GM06990 (cell line): ENCODE measurements at regions not wholly inside any gene's neighbourhood (a gene's known extent, or its start where the extent isn't known, plus 50 kb on each side); places are given as distances from the start of the nearest gene placed in this dataset.
A peak's percentile ranks its signal among the peaks of the same experiment; 100 is the strongest.

Experiments used
- DNase-seq: peaks from one replicate; pipeline ENCODE4 v3.0.0-alpha.2; 2011; ENCODE audit not compliant: insufficient read length; ENCODE audit errors: extremely low read depth
- H3K27me3 ChIP-seq: replicated peaks from 2 replicates; pipeline ENCODE4 v1.6.0; 2011; ENCODE audit warnings: low read length; ENCODE audit not compliant: control insufficient read depth, insufficient read depth
- H3K36me3 ChIP-seq: 2 replicates; pipeline ENCODE4 v1.5.1; 2011; ENCODE audit warnings: low read length; ENCODE audit not compliant: control insufficient read depth, insufficient read depth
- H3K4me3 ChIP-seq: replicated peaks from 2 replicates; pipeline ENCODE4 v1.5.1; 2011; ENCODE audit warnings: low read depth, mild to moderate bottlenecking, control low read depth, low read length
- TF ChIP-seq, protein P1 (sequence below): IDR thresholded peaks from 2 replicates; pipeline ENCODE4 v1.5.1; 2011; ENCODE audit warnings: low read length, control low read depth, mild to moderate bottlenecking, inconsistent platforms; ENCODE audit not compliant: insufficient read depth, poor library complexity, severe bottlenecking

DNA sequence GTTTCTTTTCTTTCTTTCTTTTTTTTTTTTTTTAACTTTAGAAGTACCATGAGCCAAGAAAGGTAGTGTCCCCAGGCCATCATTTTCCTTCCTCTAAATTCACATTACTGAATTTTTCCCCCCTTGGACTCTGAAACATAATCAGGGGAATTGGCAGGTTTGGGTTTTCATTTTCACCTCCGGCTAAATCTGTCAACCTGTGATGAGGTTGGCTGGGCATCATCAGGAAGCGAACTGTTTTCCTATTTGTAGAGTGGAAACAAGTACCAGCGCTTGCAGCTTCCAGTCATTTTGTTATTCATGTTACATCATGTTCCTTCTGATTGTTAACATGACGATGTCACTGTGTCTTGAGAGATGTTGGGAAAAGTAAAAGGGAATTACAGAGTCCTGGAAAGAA lies 641.9 kb upstream of the RBFOX1 start:
- no peak for DNase-seq
- TF ChIP-seq, protein P1, sequence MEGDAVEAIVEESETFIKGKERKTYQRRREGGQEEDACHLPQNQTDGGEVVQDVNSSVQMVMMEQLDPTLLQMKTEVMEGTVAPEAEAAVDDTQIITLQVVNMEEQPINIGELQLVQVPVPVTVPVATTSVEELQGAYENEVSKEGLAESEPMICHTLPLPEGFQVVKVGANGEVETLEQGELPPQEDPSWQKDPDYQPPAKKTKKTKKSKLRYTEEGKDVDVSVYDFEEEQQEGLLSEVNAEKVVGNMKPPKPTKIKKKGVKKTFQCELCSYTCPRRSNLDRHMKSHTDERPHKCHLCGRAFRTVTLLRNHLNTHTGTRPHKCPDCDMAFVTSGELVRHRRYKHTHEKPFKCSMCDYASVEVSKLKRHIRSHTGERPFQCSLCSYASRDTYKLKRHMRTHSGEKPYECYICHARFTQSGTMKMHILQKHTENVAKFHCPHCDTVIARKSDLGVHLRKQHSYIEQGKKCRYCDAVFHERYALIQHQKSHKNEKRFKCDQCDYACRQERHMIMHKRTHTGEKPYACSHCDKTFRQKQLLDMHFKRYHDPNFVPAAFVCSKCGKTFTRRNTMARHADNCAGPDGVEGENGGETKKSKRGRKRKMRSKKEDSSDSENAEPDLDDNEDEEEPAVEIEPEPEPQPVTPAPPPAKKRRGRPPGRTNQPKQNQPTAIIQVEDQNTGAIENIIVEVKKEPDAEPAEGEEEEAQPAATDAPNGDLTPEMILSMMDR, result no peak
- Histone ChIP-seq H3K27me3 (no peaks in the 10 kb centered on the region), H3K36me3 (no peaks in the 10 kb centered on the region), H3K4me3 (no peak overlapping the region)

DNA sequence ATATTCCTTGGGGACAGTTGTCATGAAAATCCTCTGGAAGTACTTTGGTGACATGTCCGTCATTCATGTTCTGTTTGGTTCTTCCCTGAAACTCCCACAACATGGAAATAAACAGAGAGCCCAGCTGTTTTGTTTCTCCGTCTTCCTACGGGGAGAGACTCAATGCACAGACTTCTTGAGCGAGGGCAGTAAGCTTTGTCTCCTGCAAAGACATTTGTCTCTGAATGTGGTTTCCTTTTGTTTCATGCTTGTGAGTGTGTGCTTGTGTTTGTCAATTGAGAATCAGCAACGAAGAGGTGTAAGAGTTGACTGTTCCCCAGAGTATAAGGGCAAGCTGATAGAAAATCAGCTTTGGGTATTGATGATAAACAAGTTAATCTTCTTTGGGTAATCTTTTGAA lies 643.0 kb upstream of the RBFOX1 start:
- TF ChIP-seq, protein P1, result no peak
- H3K27me3 ChIP-seq, result no peaks in the 10 kb centered on the region
- no peak for DNase-seq
- no peaks in the 10 kb centered on the region for H3K36me3 ChIP-seq
- no peak overlapping the region for H3K4me3 ChIP-seq

DNA sequence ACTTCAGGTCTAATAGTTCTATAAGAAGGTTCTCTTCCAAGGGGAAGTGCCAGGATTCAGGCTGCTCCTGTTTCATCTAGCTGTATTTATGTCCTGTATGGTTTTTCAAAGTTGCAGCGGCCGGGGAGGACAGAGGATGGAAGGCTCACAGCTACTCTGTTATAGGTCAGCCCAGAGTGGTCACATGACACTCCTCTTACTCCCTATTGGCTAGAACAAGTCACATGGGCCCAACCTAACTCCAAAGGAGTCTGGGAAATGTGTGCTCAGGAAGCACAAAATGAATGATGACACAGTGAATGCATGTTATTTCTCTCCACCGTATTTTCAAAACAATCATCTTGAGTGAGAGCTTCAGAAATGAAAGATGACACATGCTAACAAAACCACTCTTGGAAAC lies 645.1 kb upstream of the RBFOX1 start:
- no peaks in the 10 kb centered on the region for H3K36me3 ChIP-seq
- no peak for DNase-seq
- H3K4me3 ChIP-seq, result no peak overlapping the region
- H3K27me3 ChIP-seq, result no peaks in the 10 kb centered on the region
- TF ChIP-seq, protein P1, result no peak

DNA sequence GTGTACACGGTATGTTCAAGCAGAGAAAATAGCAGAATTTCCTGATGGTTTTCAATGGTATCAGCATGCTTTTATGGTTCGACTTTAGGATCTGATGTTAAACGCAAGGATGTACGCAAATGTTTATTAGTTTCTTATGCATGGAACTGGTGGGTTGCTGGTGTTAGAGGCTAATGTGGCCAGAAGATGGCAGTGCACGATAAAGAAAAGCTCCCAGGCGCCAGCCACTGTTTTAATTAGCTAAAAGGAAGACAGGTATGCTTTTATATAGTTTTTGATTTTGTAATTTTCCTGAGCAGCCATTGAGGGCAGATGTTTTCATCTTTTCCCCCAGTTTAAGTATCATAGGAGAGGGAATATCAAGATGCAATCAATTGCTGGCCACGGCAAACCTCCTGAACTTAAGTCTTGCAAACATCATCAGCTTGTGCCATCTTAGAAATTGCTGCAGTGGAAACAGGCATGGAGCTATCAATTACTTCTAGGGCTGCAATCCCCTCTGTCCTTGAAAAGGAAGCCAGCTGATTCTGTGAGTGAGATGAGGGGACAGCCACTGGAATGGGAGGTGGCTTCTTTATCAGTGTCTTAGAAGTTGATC lies 648.5 kb upstream of the RBFOX1 start:
- Histone ChIP-seq H3K36me3 (no peaks in the 10 kb centered on the region), H3K27me3 (no peaks in the 10 kb centered on the region), H3K4me3 (no peak overlapping the region)
- DNase-seq, result no peak
- TF ChIP-seq, protein P1, result peak; percentile 39

DNA sequence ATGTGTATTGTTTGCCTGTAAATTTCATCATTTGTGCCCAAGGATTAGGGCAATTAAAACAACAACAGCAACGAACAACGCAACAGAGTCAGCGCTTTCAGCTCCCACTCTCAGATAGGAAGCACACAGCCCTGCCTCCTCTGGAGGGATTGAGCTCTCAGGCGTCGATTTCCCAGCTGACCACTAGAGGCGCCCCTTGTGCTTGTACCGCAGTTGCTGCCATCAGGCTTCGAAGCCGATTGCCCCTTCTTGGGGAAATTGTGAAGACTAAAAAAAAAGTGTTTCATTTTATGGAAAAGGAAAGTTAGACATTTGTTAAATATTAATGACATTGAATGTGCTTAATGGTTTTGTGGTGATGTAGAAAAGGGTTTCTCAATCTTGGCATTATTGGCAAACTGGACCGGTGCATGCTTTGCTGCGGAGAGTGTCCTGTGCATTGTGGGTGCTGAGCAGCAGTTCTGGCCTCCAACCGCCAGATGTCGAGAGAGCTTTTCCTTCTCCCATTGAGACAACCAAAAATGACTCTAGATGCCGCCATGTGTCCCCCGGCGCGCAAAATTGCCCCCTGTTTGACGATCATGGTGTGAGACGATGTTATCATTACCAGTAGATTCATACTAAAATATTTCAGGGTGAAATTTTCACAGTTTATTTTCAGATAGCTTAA lies 650.4 kb upstream of the RBFOX1 start:
- Histone ChIP-seq H3K27me3 (no peaks in the 10 kb centered on the region), H3K4me3 (no peak overlapping the region), H3K36me3 (no peaks in the 10 kb centered on the region)
- TF ChIP-seq, protein P1, result peak; percentile 45
- no peak for DNase-seq
